Erythroblast (primary cell): ENCODE measurements at regions not wholly inside any gene's neighbourhood (a gene's known extent, or its start where the extent isn't known, plus 50 kb on each side); places are given as distances from the start of the nearest gene placed in this dataset.

ENCODE experiments used
- GATA1 ChIP-seq: IDR thresholded peaks from 2 replicates; pipeline ENCODE4 v1.6.1; 2011; ENCODE audit warnings: low read depth, mild to moderate bottlenecking, control low read depth, low read length, moderate library complexity
- POLR2A ChIP-seq: IDR thresholded peaks from 2 replicates; pipeline ENCODE4 v1.6.1; 2011; ENCODE audit warnings: mild to moderate bottlenecking, low read length

DNA sequence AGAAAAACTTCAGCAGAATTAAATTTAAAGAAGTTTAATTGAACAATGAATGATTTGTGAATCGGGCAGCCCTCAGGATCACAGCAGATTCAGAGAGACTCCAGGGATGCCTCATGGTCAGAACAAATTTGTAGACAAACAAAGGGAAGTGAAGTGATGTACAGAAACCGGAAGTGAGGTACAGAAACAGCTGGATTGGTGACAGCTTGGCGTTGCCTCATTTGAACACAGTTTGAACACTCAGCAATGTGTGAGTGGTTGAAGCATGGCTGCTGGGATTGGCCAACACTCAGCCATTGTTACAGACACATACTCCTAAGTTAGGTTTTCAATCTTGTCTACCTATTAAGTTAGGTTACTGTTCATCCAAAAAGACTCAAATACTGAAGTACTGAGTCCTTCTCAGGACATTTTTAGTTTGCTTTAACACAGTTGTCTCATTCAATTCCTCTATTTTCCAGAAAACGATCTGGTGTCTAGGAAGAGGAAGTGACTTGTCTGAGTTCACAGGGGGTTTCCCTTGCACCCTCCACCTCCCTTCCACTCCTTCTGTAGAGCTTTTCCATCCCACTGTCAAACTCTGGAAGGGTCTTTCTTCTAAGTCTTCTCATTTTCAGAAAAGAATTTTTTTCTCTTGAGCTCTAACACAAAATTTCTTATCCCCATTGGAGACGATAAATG lies 137.9 kb downstream of the SLC4A3 start:
- TF ChIP-seq POLR2A (no peak), GATA1 (no peak)
